Pancreas (tissue), 10 donors: ENCODE measurements at regions not wholly inside any gene's neighbourhood (a gene's known extent, or its start where the extent isn't known, plus 50 kb on each side); places are given as distances from the start of the nearest gene placed in this dataset.

Experiments
- ATAC-seq, 4 donors: fragments of 200-7000 bp; cut with Tn5 transposase; one replicate each; pipeline versions ENCODE4 v1.8.0 to v1.9.1; 2020; ENCODE audit warnings: mild to moderate bottlenecking in 4 of 4, moderate library complexity in 4 of 4
- DNase-seq, 6 donors: peaks; one replicate each; pipeline ENCODE4 v3.0.0-alpha.2; 2020
- FAIRE-seq: peaks from 2 replicates; lab custom pipeline; 2012; peaks lifted over from hg19 to GRCh38; lab: Jason Lieb, UNC
- H3K27ac ChIP-seq, 4 donors: fragments of 200-600 bp; sonication (generic); 1 replicate in 3 of 4; 2 replicates in 1 of 4; pipeline versions ENCODE4 v1.5.0 to v1.8.0; 2020
- H3K27me3 ChIP-seq, 4 donors: fragments of 200-600 bp; one replicate each; pipeline ENCODE4 v1.8.0; 2021
- H3K36me3 ChIP-seq, 3 donors: fragments of 200-600 bp; sonication (generic) in 1 of 3; one replicate each; pipeline versions ENCODE4 v1.5.0 to v1.8.0; 2020 to 2021
- H3K4me1 ChIP-seq, 3 donors: fragments of 200-600 bp; one replicate each; pipeline ENCODE4 v1.8.0; 2021
- H3K4me3 ChIP-seq, 4 donors: fragments of 200-600 bp; sonication (generic) in 2 of 4; one replicate each; pipeline versions ENCODE4 v1.5.0 to v1.8.0; 2020 to 2021
- H3K9me3 ChIP-seq, 4 donors: fragments of 200-600 bp; one replicate each; pipeline ENCODE4 v1.8.0; 2021
- CTCF ChIP-seq, 4 donors: fragments of 200-600 bp; sonication (generic) in 3 of 4; IDR thresholded peaks; one replicate each; pipeline versions ENCODE4 v1.5.0 to v1.8.0; 2021; ENCODE audit warnings: antibody characterized with exemption in 4 of 4
- WGBS, 2 donors: extraction: QIAGEN DNeasy Blood & Tissue Kit; methylation state at CpG; one replicate each; pipeline ENCODE4 v1.1.7; 2013; 5-methylcytosine and 5-hydroxymethylcytosine counted together
- intact Hi-C, 3 donors: fragments of 100-400 bp; cut with DNase I; formaldehyde crosslinking; loops; one replicate each; pipeline versions ENCODE4 v1.11.1 to v1.14.2; 2022
- donor health status: healthy with polysubstance abuse.
- donor health status: DM: no; HTN: no; CAD: no; lungs with moderate emphysema.
- donor health status: DM: no; HTN: no; CAD: no.
- donor health status: control.
- donor health status: control.
- donor health status: Bipolar disorder and iron deficiency.
- donor health status: DM: yes; HTN: yes; CAD: no.
- donor health status: DM: no; HTN: no; CAD: no.
- donor health status: DM: no; HTN: no; CAD: no.
- donor health status: DM: yes; HTN: yes; CAD: no.

- no peak for FAIRE-seq
- Histone ChIP-seq H3K36me3 (no peaks in the 10 kb centered on the region), H3K4me1 (no peaks in the 10 kb centered on the region), H3K4me3 (no peak overlapping the region), H3K27ac (no peak overlapping the region), H3K9me3 (no peaks in the 10 kb centered on the region), H3K27me3 (no peaks in the 10 kb centered on the region)
- ATAC-seq, result no peak
- 85 to 86% methylated on average over 1 of the region's 1 CpG for WGBS, 2 donors
- intact Hi-C loops, result no loop called here
- no peak for TF ChIP-seq CTCF (IDR thresholded peaks at IDR 0.05)
- DNase-seq, result no peak
Measured at GRCh38 chr5:112063856-112064255, 306.9 kb upstream of the NREP start.

- H3K9me3 ChIP-seq, result no peaks in the 10 kb centered on the region
- H3K36me3 ChIP-seq, result no peaks in the 10 kb centered on the region
- no peaks in the 10 kb centered on the region for H3K27me3 ChIP-seq
- H3K4me3 ChIP-seq, result no peak overlapping the region
- no peaks in the 10 kb centered on the region for H3K4me1 ChIP-seq
- TF ChIP-seq CTCF (IDR thresholded peaks at IDR 0.05), result no peak
- intact Hi-C loops, result no loop called here
- DNase-seq, result no peak
- H3K27ac ChIP-seq, result no peak overlapping the region
- WGBS, 2 donors, result 72 to 77% methylated on average over 2 of the region's 2 CpGs
- no peak for FAIRE-seq
- no peak for ATAC-seq
Measured at GRCh38 chr5:112063191-112063590, 306.2 kb upstream of the NREP start.

- 77 to 78% methylated on average over 2 of the region's 2 CpGs for WGBS, 2 donors
- no peak for FAIRE-seq
- no peak for DNase-seq
- Histone ChIP-seq H3K9me3 (no peaks in the 10 kb centered on the region), H3K4me1 (no peaks in the 10 kb centered on the region), H3K27ac (no peak overlapping the region), H3K4me3 (no peak overlapping the region), H3K27me3 (no peaks in the 10 kb centered on the region), H3K36me3 (no peaks in the 10 kb centered on the region)
- intact Hi-C loops, result no loop called here
- TF ChIP-seq CTCF (IDR thresholded peaks at IDR 0.05), result no peak
- no peak for ATAC-seq
Measured at GRCh38 chr5:112062181-112062580, 305.2 kb upstream of the NREP start.

DNA sequence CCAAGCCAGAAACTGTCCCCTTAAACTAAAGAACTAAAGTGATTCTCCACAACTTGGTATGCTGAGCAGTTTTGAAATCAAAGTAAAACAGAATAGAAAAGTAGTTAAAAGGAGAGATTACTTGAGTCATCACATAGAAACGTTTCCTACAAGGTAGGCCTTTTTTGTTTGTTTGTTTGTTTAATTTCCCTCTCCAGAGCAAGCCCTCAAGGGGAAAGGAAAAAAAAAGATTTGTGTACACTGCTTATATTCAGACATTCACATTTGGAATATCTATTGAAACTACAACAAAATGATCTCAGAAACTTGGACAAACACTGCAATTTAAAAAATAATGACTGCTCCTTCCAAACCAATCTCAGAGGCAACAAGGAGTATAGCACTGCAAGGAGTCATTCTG, 304.7 kb upstream of the NREP start:
- 12 to 15% methylated on average over 1 of the region's 1 CpG for WGBS, 2 donors
- Histone ChIP-seq H3K27ac (no peak overlapping the region), H3K9me3 (no peaks in the 10 kb centered on the region), H3K27me3 (no peaks in the 10 kb centered on the region), H3K36me3 (no peaks in the 10 kb centered on the region), H3K4me1 (no peaks in the 10 kb centered on the region), H3K4me3 (no peak overlapping the region)
- FAIRE-seq, result no peak
- ATAC-seq, result no peak
- intact Hi-C loops, result no loop called here
- no peak for DNase-seq
- TF ChIP-seq CTCF (IDR thresholded peaks at IDR 0.05), result no peak

DNA sequence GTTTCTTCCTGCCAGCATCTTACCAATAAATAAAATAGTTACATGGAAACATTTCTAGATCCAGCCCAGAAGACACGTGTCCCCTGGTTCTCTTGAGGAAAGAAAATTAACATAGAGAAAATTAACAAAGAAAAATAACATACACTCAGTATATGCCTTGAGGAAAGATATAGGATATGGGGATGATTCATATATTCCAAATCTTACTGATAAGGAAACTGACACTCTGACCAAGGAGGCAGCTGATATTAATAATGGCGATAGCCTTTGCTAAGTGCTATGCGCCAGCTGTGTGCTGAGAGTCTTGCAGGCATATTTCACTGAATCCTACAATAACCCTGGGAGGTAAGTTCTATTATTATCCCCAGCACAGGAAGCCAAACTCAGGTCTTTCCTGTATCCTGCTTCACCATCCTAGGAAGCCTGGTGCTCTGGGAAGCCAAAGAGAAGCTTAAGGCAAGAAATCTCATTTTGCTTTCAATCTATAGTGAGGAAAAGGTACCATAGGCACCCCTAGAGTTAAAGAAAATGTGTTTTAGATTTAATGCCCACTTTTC, 302.7 kb upstream of the NREP start:
- Histone ChIP-seq H3K9me3 (no peaks in the 10 kb centered on the region), H3K27me3 (no peaks in the 10 kb centered on the region), H3K27ac (no peak overlapping the region), H3K4me3 (no peak overlapping the region), H3K4me1 (no peaks in the 10 kb centered on the region), H3K36me3 (no peaks in the 10 kb centered on the region)
- no peak for DNase-seq
- intact Hi-C loops, result no loop called here
- no peak for ATAC-seq
- 83% methylated on average over 3 of the region's 3 CpGs for WGBS, 2 donors
- TF ChIP-seq CTCF (IDR thresholded peaks at IDR 0.05), result no peak
- no peak for FAIRE-seq
